NCI-H2227 treated with DMSO at 0.1 percent for 48 hours (cell line): ENCODE measurements at regions not wholly inside any gene's neighbourhood (a gene's known extent, or its start where the extent isn't known, plus 50 kb on each side); places are given as distances from the start of the nearest gene placed in this dataset.

ENCODE experiments used
- DNase-seq: peaks from one replicate; lab custom pipeline; 2025; lab: John Stamatoyannopoulos, UW

DNA sequence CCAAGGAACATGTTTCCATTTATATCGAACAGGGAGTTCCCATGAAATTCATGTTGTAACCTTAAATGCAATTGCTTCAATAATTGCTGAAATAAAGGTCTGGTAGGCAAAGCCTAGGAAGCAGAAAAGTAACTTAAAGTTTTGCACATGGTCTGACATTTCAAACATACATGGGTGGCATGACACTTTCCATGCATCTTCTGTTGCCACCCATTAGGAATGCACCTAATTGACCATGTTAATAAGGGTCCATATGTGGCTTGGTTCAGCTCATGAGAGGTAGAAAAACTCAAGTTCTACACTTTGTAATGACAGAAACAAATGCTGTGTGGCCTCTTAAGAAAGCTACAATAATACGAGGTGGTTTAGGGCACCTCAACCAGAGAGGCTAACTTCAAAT lies 72.0 kb upstream of the GORAB start:
- DNase-seq = no peak

DNA sequence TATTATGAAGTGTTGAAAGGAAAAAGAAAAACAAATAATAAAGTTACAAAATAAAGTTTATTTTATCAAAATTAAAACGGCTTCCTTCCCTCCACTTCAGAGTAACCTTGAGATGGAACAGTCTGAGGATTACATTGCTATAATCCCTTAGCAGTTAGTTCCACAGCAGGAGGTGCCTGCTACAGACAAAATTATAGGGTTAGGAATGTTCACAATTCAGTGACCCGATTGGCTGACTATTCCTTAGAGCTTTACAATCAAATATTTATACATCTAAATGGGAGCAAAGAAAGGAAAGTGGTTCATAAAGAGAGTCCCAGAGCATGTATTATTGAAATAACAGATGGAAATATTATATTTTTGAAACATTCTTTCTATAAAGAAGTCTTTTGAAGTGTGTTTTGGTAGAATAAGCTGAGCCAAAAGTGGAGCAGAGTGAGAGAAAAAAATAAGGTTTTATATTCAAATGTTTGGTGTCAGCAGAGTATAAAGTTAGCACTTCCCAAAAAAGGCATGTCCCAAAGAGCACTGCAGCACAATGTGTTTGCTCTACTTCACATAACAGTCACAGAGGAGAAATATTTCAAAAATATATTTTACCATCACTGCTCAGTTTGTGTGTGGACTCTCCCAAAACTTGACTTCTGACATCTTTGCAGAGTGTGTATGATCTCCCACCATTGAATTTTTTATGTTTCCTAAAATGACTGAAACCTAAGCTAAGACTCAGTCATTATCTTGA lies 71.4 kb upstream of the GORAB start:
- peak; percentile 87 for DNase-seq

DNA sequence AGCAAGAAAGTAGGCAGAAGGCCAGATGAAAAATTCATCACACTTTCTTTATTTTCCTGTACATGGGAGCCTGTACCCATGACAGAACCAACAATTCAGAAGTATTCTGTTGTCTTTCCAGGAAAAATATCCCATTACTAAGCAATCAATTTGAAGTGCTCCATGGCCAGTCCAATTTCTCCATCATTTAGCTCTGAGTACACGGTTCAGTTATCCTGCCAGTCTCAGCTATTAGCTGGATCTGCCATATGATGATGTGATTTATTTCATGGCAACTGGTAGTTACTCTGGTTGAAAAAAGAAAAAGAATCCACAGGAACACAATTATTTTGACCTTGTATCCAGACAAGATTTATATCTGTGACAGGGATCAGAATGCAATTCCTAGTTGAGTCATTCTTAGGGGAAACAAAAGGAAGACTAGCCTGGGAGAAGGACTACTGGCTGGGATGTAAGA lies 70.6 kb upstream of the GORAB start:
- DNase-seq = peak; percentile 96

DNA sequence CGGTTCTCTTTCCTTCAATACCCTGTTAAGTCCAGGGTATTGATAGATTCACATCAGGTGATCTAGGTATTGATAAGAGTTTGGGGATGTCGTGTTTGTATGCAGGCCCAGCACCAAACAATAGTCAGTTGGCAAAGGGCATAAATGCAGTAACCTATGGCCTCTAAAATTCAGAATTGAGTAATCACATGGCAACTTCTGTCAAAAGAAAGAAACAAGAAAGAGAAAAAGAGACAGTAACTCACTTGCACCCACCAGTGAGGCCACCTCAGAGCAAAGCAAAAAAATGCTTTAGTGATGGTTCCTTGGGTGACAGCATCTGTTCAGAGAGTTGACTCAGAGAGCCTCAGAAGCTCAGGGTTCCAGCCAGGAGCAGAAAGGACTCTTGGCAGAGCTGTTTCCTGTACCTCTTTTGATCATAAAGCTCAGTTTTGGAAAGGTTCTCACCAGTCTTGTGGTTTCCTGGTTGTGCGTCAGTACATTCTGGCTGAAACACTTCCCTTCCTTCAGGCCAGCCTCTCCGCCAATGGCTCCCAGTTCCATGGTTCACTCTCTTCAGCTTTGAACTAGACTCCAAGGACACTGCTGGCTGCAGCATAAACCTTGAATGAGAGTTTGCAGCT lies 70.1 kb upstream of the GORAB start:
- no peak for DNase-seq

DNA sequence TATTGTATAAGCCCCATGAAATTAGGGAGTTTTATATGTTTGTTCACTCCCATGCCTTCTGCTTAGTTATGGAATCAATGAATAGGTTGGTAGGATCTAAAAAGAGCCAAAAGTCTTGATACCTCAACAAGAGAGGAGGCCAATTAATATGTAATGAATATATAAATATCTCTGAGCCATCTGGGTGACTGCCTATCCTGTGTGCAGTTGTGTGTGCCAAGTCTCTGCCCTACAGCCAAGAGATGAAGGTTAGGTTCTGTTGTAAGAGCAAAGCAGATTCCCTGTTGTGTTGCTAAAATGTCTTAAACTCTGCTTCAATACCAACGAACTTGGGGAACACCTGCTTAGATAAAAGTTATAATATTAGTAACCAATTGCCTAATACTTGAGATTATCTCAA lies 61.8 kb upstream of the GORAB start:
- no peak for DNase-seq

DNA sequence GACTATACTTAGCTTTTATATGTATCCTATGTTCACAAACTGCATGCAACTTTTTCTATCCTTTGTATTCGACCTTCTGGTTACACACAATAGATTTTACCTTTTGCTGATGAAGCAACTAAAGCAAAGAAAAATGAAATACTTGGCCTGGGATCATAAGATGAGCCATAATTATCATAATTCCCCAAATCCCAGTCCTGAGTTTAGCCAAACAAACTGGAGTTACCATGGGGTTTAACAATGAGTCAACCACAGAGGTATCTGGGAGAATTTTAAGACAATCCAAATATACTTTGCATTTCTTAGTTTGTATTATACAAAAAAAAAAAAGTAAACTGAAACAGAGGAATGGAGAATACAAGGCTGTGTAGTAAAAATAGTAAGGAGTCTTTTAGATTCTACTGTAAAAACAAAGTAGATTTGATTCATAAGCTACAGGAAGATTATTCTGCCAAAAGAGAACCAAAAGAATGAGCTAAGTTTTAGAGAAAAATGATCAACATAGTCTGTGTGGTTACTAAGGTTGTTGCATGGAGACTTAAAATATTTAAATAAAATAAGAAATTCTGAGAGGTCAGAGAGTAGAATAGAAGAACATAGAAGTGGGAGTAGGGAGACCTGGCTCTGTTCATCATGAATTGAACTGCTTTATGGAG lies 60.4 kb upstream of the GORAB start:
- no peak for DNase-seq

DNA sequence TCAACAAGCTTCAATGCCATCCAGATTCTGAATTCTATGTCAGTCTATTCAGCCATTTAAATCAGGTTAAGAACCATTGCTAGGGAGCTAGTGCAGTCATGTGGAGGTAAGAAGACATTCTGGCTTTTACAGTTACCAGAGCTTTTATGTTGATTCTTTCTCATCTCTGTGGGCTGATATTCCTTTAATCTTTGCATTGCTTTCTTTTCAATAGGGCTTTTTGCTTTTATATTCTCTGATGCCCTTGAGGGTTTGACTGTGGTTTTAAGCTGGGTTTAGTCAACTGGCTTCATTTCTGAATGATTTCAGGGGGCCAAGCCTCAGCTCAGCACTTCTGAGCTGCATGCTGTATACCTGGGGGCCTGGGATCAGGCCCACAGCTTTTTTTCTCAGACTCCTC lies 51.0 kb upstream of the GORAB start:
- DNase-seq = no peak
